Spleen (tissue), 11 donors: ENCODE measurements at regions not wholly inside any gene's neighbourhood (a gene's known extent, or its start where the extent isn't known, plus 50 kb on each side); places are given as distances from the start of the nearest gene placed in this dataset.

ENCODE experiments used
- DNase-seq: peaks from one replicate; pipeline ENCODE4 v3.0.0-alpha.2; 2020
- H3K27ac ChIP-seq, 8 donors: fragments of 200-600 bp; sonication (generic) in 7 of 8; 1 replicate in 4 of 8; 2 replicates in 4 of 8; pipeline versions ENCODE4 v1.5.0 to v1.8.0; 2016 to 2021; ENCODE audit warnings: inconsistent platforms in 4 of 8, mild to moderate bottlenecking in 4 of 8, moderate library complexity in 1 of 8
- H3K27me3 ChIP-seq, 7 donors: fragments of 200-600 bp; sonication (generic) in 6 of 7; replicated peaks in 1 of 7; 1 replicate in 4 of 7; 2 replicates in 3 of 7; pipeline versions ENCODE4 v1.5.0 to v1.8.0; 2016 to 2021; ENCODE audit warnings: inconsistent platforms in 3 of 7, mild to moderate bottlenecking in 1 of 7
- H3K36me3 ChIP-seq, 6 donors: fragments of 200-600 bp; sonication (generic) in 5 of 6; 1 replicate in 4 of 6; 2 replicates in 2 of 6; pipeline versions ENCODE4 v1.5.0 to v1.8.0; 2016 to 2021; ENCODE audit warnings: inconsistent platforms in 2 of 6
- H3K4me1 ChIP-seq, 6 donors: fragments of 200-600 bp; sonication (generic) in 5 of 6; 1 replicate in 3 of 6; 2 replicates in 3 of 6; pipeline versions ENCODE4 v1.5.0 to v1.8.0; 2016 to 2021; ENCODE audit warnings: inconsistent platforms in 3 of 6
- H3K4me3 ChIP-seq, 8 donors: fragments of 200-600 bp; sonication (generic) in 7 of 8; 1 replicate in 4 of 8; 2 replicates in 4 of 8; pipeline versions ENCODE4 v1.5.0 to v1.8.0; 2016 to 2021; ENCODE audit warnings: inconsistent platforms in 4 of 8, mild to moderate bottlenecking in 4 of 8, moderate library complexity in 2 of 8
- H3K9me3 ChIP-seq, 8 donors: fragments of 200-600 bp; sonication (generic) in 7 of 8; 1 replicate in 4 of 8; 2 replicates in 4 of 8; pipeline versions ENCODE4 v1.5.0 to v1.8.0; 2016 to 2021; ENCODE audit warnings: inconsistent platforms in 4 of 8
- POLR2A ChIP-seq, 3 donors: fragments of 450-650 bp; IDR thresholded peaks; one replicate each; pipeline ENCODE4 v1.5.1; 2017; ENCODE audit warnings: antibody characterized with exemption in 3 of 3, mild to moderate bottlenecking in 1 of 3
- POLR2AphosphoS5 ChIP-seq, 3 donors: sonication (generic); formaldehyde crosslinking; IDR thresholded peaks; one replicate each; pipeline ENCODE4 v1.5.1; 2017; ENCODE audit warnings: antibody characterized with exemption in 3 of 3
- WGBS, 5 donors: extraction: QIAGEN DNeasy Blood & Tissue Kit in 3 of 5; methylation state at CpG; one replicate each; pipeline versions ENCODE4 v1.1.5 to v1.1.7; 2013 to 2018; 5-methylcytosine and 5-hydroxymethylcytosine counted together
- intact Hi-C: fragments of 100-400 bp; cut with DNase I; formaldehyde crosslinking; loops from one replicate; pipeline ENCODE4 v1.15.0; 2023; ENCODE audit warnings: low total_unique reads
- TF ChIP-seq, protein P1 (sequence below), 11 experiments: fragments of 200-600 bp in 7 of 11; fragments of 450-650 bp in 4 of 11; sonication (generic) in 4 of 11; IDR thresholded peaks in 8 of 11; conservative IDR thresholded peaks in 3 of 11; 1 replicate in 7 of 11; 2 replicates in 4 of 11; pipeline versions ENCODE4 v1.4.0 to v1.8.0; 2016 to 2021; ENCODE audit warnings: antibody characterized with exemption in 11 of 11, inconsistent platforms in 4 of 11, mild to moderate bottlenecking in 1 of 11
- donor health status: healthy with polysubstance abuse.
- donor health status: DM: no; HTN: no; CAD: no; lungs with moderate emphysema.
- donor health status: DM: no; HTN: no; CAD: no.
- donor health status: Bipolar disorder and iron deficiency.
- donor health status: healthy.
- donor health status: DM: no; HTN: no; CAD: no.
- donor health status: DM: yes; HTN: yes; CAD: no.

DNA sequence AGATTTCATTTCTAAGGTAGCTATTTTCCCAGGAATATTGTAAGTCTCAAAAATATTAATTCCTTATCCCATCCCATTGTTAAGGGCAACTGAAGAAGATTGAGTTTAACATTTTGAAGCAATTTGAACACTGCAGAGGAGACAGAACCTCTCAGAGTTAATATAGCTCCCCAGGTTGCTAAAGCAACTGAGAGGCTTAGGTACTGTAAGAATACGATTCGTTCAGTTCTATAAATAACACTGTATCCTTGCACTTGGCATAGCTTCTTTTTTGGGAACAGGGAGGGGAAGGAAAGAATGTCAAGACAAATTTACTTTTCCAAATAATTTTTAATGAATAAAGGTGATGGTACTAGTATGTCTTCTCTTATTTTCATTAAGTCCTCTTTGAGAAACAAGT, 658.4 kb upstream of the CELF2 start:
- WGBS, 5 donors = 52 to 79% (median 65%) methylated on average over 2 of the region's 2 CpGs
- H3K9me3 ChIP-seq = peaks cover 0 to 5% (median 0%) of the 10 kb centered on the region in 8 donors
- H3K36me3 ChIP-seq = no peaks in the 10 kb centered on the region
- TF ChIP-seq, protein P1, sequence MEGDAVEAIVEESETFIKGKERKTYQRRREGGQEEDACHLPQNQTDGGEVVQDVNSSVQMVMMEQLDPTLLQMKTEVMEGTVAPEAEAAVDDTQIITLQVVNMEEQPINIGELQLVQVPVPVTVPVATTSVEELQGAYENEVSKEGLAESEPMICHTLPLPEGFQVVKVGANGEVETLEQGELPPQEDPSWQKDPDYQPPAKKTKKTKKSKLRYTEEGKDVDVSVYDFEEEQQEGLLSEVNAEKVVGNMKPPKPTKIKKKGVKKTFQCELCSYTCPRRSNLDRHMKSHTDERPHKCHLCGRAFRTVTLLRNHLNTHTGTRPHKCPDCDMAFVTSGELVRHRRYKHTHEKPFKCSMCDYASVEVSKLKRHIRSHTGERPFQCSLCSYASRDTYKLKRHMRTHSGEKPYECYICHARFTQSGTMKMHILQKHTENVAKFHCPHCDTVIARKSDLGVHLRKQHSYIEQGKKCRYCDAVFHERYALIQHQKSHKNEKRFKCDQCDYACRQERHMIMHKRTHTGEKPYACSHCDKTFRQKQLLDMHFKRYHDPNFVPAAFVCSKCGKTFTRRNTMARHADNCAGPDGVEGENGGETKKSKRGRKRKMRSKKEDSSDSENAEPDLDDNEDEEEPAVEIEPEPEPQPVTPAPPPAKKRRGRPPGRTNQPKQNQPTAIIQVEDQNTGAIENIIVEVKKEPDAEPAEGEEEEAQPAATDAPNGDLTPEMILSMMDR (IDR thresholded peaks at IDR 0.05 in 8 of 11, conservative IDR thresholded peaks at IDR 0.05 in 3 of 11) = no peak
- TF ChIP-seq POLR2A (IDR thresholded peaks at IDR 0.05) (no peak), POLR2AphosphoS5 (IDR thresholded peaks at IDR 0.05) (no peak)
- H3K4me3 ChIP-seq = no peak overlapping the region
- intact Hi-C loops = no loop called here
- no peak for DNase-seq
- H3K4me1 ChIP-seq = no peaks in the 10 kb centered on the region
- no peaks in the 10 kb centered on the region for H3K27me3 ChIP-seq
- H3K27ac ChIP-seq = no peak overlapping the region

DNA sequence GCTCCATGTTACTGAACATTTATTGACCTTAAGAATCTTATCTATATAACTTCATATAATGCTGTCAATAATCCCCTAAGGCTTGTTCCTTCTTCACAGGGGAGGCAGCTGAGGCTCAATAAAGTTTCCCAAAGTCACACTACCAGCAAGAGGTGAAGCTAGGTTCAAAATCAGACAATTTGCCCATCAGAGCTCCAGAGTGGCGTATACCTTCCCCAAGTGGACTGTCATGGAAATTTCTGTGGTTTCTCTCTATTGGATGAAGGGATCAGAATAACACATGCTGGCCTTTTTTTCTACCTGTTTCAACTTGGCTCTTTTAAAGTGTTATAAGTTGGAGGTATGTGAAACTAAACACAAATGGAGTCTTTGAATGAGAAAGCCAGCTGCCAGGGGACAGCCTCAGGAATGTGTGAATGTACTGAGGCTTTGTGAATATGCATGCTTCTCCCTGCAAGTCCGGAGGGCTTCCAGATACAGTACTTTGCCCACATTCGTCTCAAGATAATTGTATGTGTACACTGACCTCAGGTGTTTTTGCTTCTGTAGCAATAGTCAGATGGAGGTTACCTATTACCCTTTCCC, 656.3 kb upstream of the CELF2 start:
- peaks cover 0 to 5% (median 0%) of the 10 kb centered on the region in 8 donors for H3K9me3 ChIP-seq
- no peak for DNase-seq
- H3K4me1 ChIP-seq = no peaks in the 10 kb centered on the region
- H3K36me3 ChIP-seq = no peaks in the 10 kb centered on the region
- no peaks in the 10 kb centered on the region for H3K27me3 ChIP-seq
- TF ChIP-seq, protein P1 (IDR thresholded peaks at IDR 0.05 in 8 of 11, conservative IDR thresholded peaks at IDR 0.05 in 3 of 11) = no peak
- TF ChIP-seq POLR2AphosphoS5 (IDR thresholded peaks at IDR 0.05) = no peak
- no peak for TF ChIP-seq POLR2A (IDR thresholded peaks at IDR 0.05)
- intact Hi-C loops = no loop called here
- H3K27ac ChIP-seq = no peak overlapping the region
- WGBS, 5 donors = 59 to 82% (median 79%) methylated on average over 3 of the region's 3 CpGs
- H3K4me3 ChIP-seq = no peak overlapping the region

DNA sequence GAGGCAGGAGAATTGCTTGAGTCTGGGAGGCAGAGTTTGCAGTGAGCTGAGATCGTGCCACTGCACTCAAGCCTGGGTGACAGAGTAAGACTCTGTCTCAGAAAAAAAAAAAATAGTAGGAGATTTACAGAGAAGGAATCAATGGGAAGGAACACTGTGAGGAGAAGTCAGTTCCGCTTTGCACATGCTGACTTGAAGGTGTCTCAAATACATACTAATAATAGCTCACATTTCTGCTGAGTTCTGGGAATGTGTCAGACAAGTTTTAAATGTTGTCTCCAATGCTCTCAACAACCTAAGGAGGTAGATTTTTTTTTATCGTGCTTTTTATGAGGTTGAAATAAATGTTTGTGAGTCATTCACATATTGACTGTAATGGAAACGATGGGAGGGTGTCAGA, 654.9 kb upstream of the CELF2 start:
- DNase-seq = no peak
- no peaks in the 10 kb centered on the region for H3K4me1 ChIP-seq
- H3K9me3 ChIP-seq = peaks cover 0 to 5% (median 0%) of the 10 kb centered on the region in 8 donors
- no peak overlapping the region for H3K4me3 ChIP-seq
- TF ChIP-seq POLR2AphosphoS5 (IDR thresholded peaks at IDR 0.05) = no peak
- no peak for TF ChIP-seq POLR2A (IDR thresholded peaks at IDR 0.05)
- TF ChIP-seq, protein P1 (IDR thresholded peaks at IDR 0.05 in 8 of 11, conservative IDR thresholded peaks at IDR 0.05 in 3 of 11) = no peak
- intact Hi-C loops = no loop called here
- no peaks in the 10 kb centered on the region for H3K36me3 ChIP-seq
- WGBS, 5 donors = 73 to 86% (median 78%) methylated on average over 4 of the region's 4 CpGs
- no peaks in the 10 kb centered on the region for H3K27me3 ChIP-seq
- no peak overlapping the region for H3K27ac ChIP-seq

DNA sequence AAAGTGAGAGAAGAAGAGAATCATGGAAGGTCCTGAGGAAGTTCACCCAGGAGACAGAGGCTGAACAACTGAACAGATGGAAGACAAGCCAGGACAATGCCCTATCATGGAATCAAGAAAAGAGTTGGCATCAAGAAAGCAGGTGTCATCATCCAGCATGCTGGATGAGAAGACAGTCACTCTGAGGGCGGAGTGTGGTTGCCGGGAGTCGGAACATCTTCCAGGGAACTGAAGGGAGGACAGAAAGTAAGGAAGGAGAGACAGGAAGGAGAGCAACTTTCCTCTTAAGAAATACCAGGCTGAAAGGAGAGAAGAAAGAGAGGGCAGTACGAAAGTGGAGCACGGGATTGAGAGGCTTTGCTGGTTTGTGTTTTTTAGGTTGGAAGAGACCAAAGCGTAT, 654.5 kb upstream of the CELF2 start:
- no peak overlapping the region for H3K4me3 ChIP-seq
- TF ChIP-seq, protein P1 (IDR thresholded peaks at IDR 0.05 in 8 of 11, conservative IDR thresholded peaks at IDR 0.05 in 3 of 11) = no peak
- no peak for TF ChIP-seq POLR2A (IDR thresholded peaks at IDR 0.05)
- TF ChIP-seq POLR2AphosphoS5 (IDR thresholded peaks at IDR 0.05) = no peak
- H3K4me1 ChIP-seq = no peaks in the 10 kb centered on the region
- intact Hi-C loops = no loop called here
- H3K36me3 ChIP-seq = no peaks in the 10 kb centered on the region
- H3K27me3 ChIP-seq = no peaks in the 10 kb centered on the region
- H3K27ac ChIP-seq = no peak overlapping the region
- no peak for DNase-seq
- peaks cover 0 to 5% (median 0%) of the 10 kb centered on the region in 8 donors for H3K9me3 ChIP-seq
- WGBS, 5 donors = 88 to 93% (median 90%) methylated on average over 6 of the region's 6 CpGs
